GM21528 (cell line): ENCODE measurements at regions not wholly inside any gene's neighbourhood (a gene's known extent, or its start where the extent isn't known, plus 50 kb on each side); places are given as distances from the start of the nearest gene placed in this dataset.

Source experiments
- ATAC-seq: cut with Tn5 transposase; IDR thresholded peaks from one replicate; pipeline ENCODE4 v1.9.1; 2021; ENCODE audit warnings: mild to moderate bottlenecking, moderate library complexity; ENCODE audit not compliant: unreplicated experiment, low FRiP score

- no peak for ATAC-seq
These were observed 555.4 kb upstream of the CLINT1 start for GRCh38 chr5:158414333-158414762.

- no peak for ATAC-seq
These were observed 554.3 kb upstream of the CLINT1 start for GRCh38 chr5:158413122-158413680.

GRCh38 chr5:158410976-158411375 lies 552.0 kb upstream of the CLINT1 start:
- ATAC-seq, result no peak

GRCh38 chr5:158409507-158409906 lies 550.6 kb upstream of the CLINT1 start:
- ATAC-seq, result no peak

GRCh38 chr5:158407824-158408195 lies 548.9 kb upstream of the CLINT1 start:
- ATAC-seq, result no peak

DNA sequence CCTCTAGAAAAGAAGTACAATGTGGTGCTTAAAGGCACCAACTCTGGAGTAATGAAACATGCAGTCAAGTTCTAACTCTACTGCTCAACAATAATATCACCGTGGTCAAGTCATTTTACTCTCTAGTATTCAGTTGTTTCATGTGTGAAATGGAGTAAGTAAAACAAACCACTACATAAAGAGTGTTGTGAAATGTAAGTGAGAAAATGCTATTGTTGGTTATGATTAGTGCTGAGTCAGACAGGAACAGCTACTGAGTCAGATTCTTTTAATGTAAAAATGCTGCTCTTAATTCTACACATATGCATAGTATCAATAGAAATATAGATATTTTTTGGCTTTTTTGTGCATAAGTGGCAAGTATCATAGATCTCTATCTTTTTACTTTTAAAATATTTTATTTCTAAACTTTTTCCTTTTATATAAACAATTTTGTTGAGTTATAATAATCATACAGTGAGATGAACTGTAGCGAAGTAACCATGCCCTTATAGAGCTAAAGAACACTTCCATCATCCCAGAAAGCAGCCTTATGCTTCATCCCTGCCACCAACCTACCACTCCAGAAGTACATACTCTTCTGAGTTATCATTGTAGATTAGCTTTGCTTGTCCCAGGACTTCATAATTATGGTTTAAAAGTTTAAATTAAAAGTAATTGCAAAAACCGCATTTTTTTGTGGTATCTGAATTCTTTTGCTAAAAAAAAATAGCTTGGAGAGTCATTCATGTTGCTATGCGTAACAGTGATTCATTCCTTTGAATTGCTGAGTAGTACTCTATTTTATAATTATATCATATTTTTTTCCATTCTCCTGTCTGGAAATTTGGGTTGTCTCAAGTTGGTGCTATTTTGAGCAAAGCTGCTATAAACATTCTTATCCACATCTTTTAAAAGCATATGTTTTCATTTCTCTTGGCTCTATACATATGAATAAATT lies 548.2 kb upstream of the CLINT1 start:
- ATAC-seq, result no peak

DNA sequence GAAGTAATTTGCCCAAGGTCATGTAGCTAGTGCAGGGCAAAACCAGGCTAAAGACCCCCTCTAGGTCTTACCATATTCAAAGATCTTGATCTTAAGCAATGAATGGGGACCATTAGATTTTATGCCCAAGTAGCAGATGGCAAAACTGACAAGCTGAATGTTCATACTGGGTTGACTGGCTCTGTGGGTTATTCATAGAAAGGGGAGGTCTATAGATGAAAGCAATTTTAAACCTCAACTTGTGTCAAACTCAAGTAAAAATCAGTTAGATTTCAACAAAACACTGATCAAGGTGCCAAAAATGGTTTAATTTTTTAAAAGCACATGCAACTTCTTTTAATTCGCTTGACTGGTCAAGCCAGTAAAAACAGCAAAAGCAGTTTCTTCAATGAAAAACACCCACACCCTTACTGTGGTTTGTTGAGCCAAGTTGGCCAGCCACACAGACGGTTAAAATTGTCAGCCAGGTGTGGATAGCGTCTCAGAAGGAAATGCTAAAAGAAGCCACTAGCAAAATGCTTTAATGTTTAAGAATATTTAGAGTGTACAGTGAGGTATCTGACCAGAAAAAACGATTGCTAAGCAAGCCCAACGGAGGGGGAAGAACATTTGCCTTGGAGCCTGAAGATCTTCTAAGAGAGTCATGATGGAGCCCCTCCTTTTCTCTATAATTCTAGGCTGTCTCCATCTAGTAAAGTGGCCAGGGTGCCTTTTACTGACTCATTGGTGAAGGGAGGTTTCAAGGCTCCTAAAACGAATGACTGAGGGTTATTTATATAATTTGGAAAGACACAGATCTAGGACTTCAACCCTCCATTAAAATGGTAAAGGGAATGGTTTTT lies 539.6 kb upstream of the CLINT1 start:
- ATAC-seq, result peak; percentile 80

GRCh38 chr5:158397278-158397677 lies 538.3 kb upstream of the CLINT1 start:
- ATAC-seq, result no peak

DNA sequence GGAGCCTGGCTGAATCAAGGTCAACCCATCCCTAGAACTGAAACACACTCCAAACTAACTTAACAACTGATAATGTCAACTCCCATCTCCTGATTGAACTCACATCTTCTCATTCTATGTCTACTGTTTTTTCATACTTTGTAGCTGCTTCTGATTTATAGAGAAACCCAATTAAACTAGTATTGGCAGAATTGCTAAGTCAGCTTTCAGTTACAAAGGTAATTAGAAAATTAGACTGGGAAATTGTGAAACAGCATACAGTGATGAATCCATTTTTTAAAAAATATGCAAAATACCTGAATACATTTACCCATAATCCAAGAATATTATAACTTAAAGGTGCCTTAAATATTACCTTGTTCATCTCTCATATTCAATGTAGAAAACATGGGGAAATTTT lies 535.2 kb upstream of the CLINT1 start:
- ATAC-seq, result no peak

- ATAC-seq, result no peak
These were observed 534.5 kb upstream of the CLINT1 start for GRCh38 chr5:158393457-158393856.

GRCh38 chr5:158392753-158393152 lies 533.8 kb upstream of the CLINT1 start:
- ATAC-seq, result no peak

- no peak for ATAC-seq
These were observed 531.6 kb upstream of the CLINT1 start for GRCh38 chr5:158390577-158390976.

DNA sequence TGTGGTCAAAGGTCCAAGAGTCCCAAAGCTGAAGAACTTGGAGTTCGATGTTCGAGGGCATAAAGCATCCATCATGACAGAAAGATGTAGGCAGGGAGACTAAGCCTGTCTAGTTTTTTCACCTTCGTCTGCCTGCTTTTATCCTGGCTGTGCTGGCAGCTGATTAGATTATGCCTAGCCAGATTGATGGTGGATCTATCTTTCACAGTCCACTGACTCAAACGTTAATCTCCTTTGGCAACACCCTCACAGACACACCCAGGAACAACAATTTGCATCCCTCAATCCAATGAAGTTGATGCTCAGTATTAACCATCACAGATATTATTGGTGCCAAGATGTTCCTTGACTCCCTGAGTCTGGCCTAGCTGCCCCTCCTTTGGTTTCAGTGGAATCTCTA lies 530.8 kb upstream of the CLINT1 start:
- ATAC-seq, result no peak

DNA sequence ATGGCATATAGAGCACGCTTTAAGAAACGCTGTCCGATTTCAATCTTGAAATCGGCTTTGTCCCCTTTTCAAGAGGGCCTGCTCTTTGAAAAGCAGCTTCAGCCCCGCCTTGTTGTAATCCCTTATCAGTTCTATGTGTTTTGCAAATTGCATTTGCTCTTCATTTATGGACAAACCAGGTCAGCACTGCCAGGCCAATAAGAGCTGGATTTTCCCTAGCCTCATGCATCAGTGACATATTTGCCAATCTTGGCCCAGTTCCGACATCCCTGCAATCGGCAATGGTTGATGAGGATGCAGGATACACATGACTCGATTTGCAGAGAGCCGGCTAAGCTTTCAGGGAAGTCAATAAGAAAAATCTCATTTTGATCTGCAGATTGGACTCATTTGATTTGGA lies 529.1 kb upstream of the CLINT1 start:
- no peak for ATAC-seq

- no peak for ATAC-seq
These were observed 528.6 kb upstream of the CLINT1 start for GRCh38 chr5:158387499-158387898.

GRCh38 chr5:158385982-158386381 lies 527.0 kb upstream of the CLINT1 start:
- ATAC-seq, result no peak

DNA sequence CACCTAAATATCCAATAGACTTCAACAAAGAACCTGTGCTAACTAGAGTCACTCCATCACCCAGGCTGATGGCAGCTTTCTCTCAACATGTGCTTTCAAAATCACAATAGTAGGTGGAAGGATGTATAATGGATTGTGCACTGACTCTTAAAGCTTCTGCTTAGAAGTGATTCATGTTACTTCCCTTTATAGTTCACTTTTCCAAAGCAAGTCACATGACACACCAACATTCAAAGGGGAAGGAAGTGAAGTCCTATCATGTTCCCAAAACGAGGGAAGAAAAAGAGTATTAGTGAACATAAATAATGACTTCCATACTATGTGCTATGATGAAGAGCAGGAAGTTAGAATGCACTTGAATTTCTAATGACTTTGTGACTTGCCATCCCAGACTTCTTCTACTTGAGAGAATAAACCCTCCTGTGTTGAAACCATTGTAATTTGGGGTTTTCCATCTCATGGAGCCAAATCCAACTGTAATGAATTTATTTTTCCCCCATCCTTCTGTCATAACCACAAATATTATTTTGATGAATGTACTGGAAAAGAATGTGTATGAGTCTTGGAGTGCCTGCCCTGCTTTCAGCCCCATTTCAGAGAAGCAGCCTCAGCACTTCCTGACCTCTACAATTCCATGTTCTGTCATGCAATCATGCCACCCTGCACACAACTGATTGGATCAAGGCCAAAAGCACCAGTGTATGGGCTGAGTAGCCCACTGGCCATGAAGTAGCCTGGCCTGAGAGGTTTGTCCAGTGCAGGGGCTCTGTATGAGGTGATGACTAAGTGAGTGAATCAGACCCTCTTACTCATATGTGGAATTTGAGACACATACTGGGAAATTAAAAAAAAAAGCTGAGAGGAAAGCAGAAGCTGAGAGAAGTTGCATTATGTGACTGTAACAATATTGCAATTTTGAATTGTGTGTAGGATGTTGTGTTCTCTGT lies 525.9 kb upstream of the CLINT1 start:
- ATAC-seq, result no peak

GRCh38 chr5:158383486-158383885 lies 524.5 kb upstream of the CLINT1 start:
- ATAC-seq, result no peak

GRCh38 chr5:158382473-158382872 lies 523.5 kb upstream of the CLINT1 start:
- ATAC-seq, result peak; percentile 82

- no peak for ATAC-seq
These were observed 522.7 kb upstream of the CLINT1 start for GRCh38 chr5:158381614-158382160.
